ENCODE measurements at regions not wholly inside any gene's neighbourhood (a gene's known extent, or its start where the extent isn't known, plus 50 kb on each side); places are given as distances from the start of the nearest gene placed in this dataset.
A peak's percentile ranks its signal among the peaks of the same experiment; 100 is the strongest.

- TF ChIP-seq USF2 (IDR thresholded peaks at IDR 0.05; ENCODE audit: borderline replicate concordance, low read depth, low read length) (no peak), RXRA (IDR thresholded peaks at IDR 0.05; ENCODE audit: borderline replicate concordance, low read depth) (no peak), RAD21 (IDR thresholded peaks at IDR 0.05; ENCODE audit: low read length) (no peak), MEF2A (IDR thresholded peaks at IDR 0.05; ENCODE audit: borderline replicate concordance, low read depth) (no peak), EZH2phosphoT487 (IDR thresholded peaks at IDR 0.05; ENCODE audit: borderline replicate concordance, low read depth) (no peak), PBX3 (IDR thresholded peaks at IDR 0.05) (no peak), GABPA (IDR thresholded peaks at IDR 0.05; ENCODE audit: low read depth) (no peak), POLR2AphosphoS5 (IDR thresholded peaks at IDR 0.05; ENCODE audit: low read depth, low read length) (no peak), MXI1 (IDR thresholded peaks at IDR 0.05; ENCODE audit: low read depth, low read length) (no peak), FOXJ3 (CRISPR knock-in tag; IDR thresholded peaks at IDR 0.05) (no peak), YY1 (IDR thresholded peaks at IDR 0.05; ENCODE audit: low read depth) (no peak), USF1 (IDR thresholded peaks at IDR 0.05; ENCODE audit: borderline replicate concordance, low read depth) (no peak), SMC3 (IDR thresholded peaks at IDR 0.05; ENCODE audit: low read depth, low read length) (no peak), NRF1 (IDR thresholded peaks at IDR 0.05; ENCODE audit: low read depth, low read length) (no peak), REST (IDR thresholded peaks at IDR 0.05; ENCODE audit: low read depth, low read length) (no peak), RCOR1 (IDR thresholded peaks at IDR 0.05; ENCODE audit: low read length) (no peak), FOSL2 (IDR thresholded peaks at IDR 0.05; ENCODE audit: borderline replicate concordance, low read depth) (no peak), TCF12 (IDR thresholded peaks at IDR 0.05) (no peak), JUND (IDR thresholded peaks at IDR 0.05) (no peak), RFX5 (IDR thresholded peaks at IDR 0.05; ENCODE audit: low read length) (no peak)
- H3K9ac ChIP-seq: no peak overlapping the region
- H2AFZ ChIP-seq (ENCODE audit: low read depth): no peak overlapping the region
- no peaks in the 10 kb centered on the region for H3K9me3 ChIP-seq
- peaks cover 9 to 11% of the 10 kb centered on the region in 2 experiments; a peak in 3 of 4 replicates for H3K4me1 ChIP-seq (ENCODE audit: control insufficient read depth in 1 of 2, insufficient read depth in 2 of 2, low read depth in 1 of 2, low read length in 1 of 2)
- 88% methylated on average over 20 of the region's 20 CpGs for WGBS (ENCODE audit: low lambda C conversion rate)
- H3K36me3 ChIP-seq (replicated peaks in 1 of 2; ENCODE audit: control insufficient read depth in 1 of 2, insufficient read depth in 2 of 2, low read length in 1 of 2): no peaks in the 10 kb centered on the region
- peak overlapping the region; percentile 6 to 50; a peak in 3 of 4 replicates for H3K27ac ChIP-seq (ENCODE audit: low read depth in 2 of 2, low read length in 1 of 2)
- H3K27me3 ChIP-seq (ENCODE audit: insufficient read depth): no peaks in the 10 kb centered on the region
- ChIA-PET CTCF (no interaction called here), POLR2A (no interaction called here)
- H3K79me2 ChIP-seq (ENCODE audit: insufficient read depth): no peaks in the 10 kb centered on the region
- DNase-seq: no peak
- H3F3A ChIP-seq (replicated peaks; ENCODE audit: insufficient read depth): peaks cover 7% of the 10 kb centered on the region
- H3K4me3 ChIP-seq (ENCODE audit: low read depth in 2 of 2, low read length in 1 of 2): no peak overlapping the region
- no peak overlapping the region for H3K4me2 ChIP-seq
- no peaks in the 10 kb centered on the region for H4K20me1 ChIP-seq (ENCODE audit: insufficient read depth)
- H3K9me2 ChIP-seq: no peaks in the 10 kb centered on the region
Measured at GRCh38 chr14:89540009-89540829, 123.2 kb upstream of the FOXN3 start.
